ENCODE measurements at regions not wholly inside any gene's neighbourhood (a gene's known extent, or its start where the extent isn't known, plus 50 kb on each side); places are given as distances from the start of the nearest gene placed in this dataset.
"Not testable (repeated sequence)": the region's sequence is repeated elsewhere in the genome, so short reads cannot be mapped to it uniquely, and the experiment has no call there.

- Histone ChIP-seq H2AFZ (no peak overlapping the region), H3K27ac (no peak overlapping the region), H3K9me2 (ENCODE audit: insufficient read depth) (no peaks in the 10 kb centered on the region), H3K36me3 (ENCODE audit: low read depth) (no peaks in the 10 kb centered on the region), H3K9me3 (ENCODE audit: low read depth) (no peaks in the 10 kb centered on the region), H3K79me2 (ENCODE audit: insufficient read depth) (no peaks in the 10 kb centered on the region), H3K27me3 (replicated peaks; ENCODE audit: insufficient read depth) (no peaks in the 10 kb centered on the region), H3F3A (ENCODE audit: insufficient read depth) (no peaks in the 10 kb centered on the region), H4K20me1 (ENCODE audit: insufficient read depth) (no peaks in the 10 kb centered on the region), H3K4me2 (ENCODE audit: unreplicated experiment) (no peak overlapping the region), H3K4me1 (ENCODE audit: insufficient read depth) (no peaks in the 10 kb centered on the region), H3K9ac (no peak overlapping the region), H3K4me3 (no peak overlapping the region)
- in situ Hi-C loops (cut with MboI): no loop called here
- no peak for TF ChIP-seq EZH2 (IDR thresholded peaks at IDR 0.05; ENCODE audit: insufficient read depth, poor library complexity, severe bottlenecking)
- TF ChIP-seq EZH2phosphoT487 (IDR thresholded peaks at IDR 0.05; ENCODE audit: insufficient read depth, low read depth): no peak
- no peak for DNase-seq
These were observed 58.0 kb upstream of the FBXO11 start for GRCh38 chr2:47964277-47964676.

GRCh38 chr2:47964722-47965434, 58.6 kb upstream of the FBXO11 start:
- Histone ChIP-seq H3K4me1 (ENCODE audit: insufficient read depth) (no peaks in the 10 kb centered on the region), H3K27ac (no peak overlapping the region), H3K27me3 (replicated peaks; ENCODE audit: insufficient read depth) (no peaks in the 10 kb centered on the region), H3K9me3 (ENCODE audit: low read depth) (no peaks in the 10 kb centered on the region), H3K9me2 (ENCODE audit: insufficient read depth) (no peaks in the 10 kb centered on the region), H3K4me2 (ENCODE audit: unreplicated experiment) (no peak overlapping the region), H3F3A (ENCODE audit: insufficient read depth) (no peaks in the 10 kb centered on the region), H3K9ac (no peak overlapping the region), H3K4me3 (no peak overlapping the region), H4K20me1 (ENCODE audit: insufficient read depth) (no peaks in the 10 kb centered on the region), H2AFZ (no peak overlapping the region), H3K79me2 (ENCODE audit: insufficient read depth) (no peaks in the 10 kb centered on the region), H3K36me3 (ENCODE audit: low read depth) (no peaks in the 10 kb centered on the region)
- TF ChIP-seq EZH2phosphoT487 (IDR thresholded peaks at IDR 0.05; ENCODE audit: insufficient read depth, low read depth): no peak
- TF ChIP-seq EZH2 (IDR thresholded peaks at IDR 0.05; ENCODE audit: insufficient read depth, poor library complexity, severe bottlenecking): no peak
- in situ Hi-C loops (cut with MboI): no loop called here
- no peak for DNase-seq
- WGBS, 2 experiments (ENCODE audit: low coverage in 1 of 2, low lambda C conversion rate in 2 of 2, missing lambda C conversion rate in 2 of 2): 56 to 62% methylated on average over 8 of the region's 8 CpGs

- H4K20me1 ChIP-seq (ENCODE audit: insufficient read depth); in situ Hi-C loops (cut with MboI): not testable (repeated sequence)
These were observed 70.4 kb upstream of the FBXO11 start for GRCh38 chr2:47976728-47977127.

GRCh38 chr2:47984041-47984440, 77.7 kb upstream of the FBXO11 start:
- Histone ChIP-seq H3K4me1 (ENCODE audit: insufficient read depth) (no peaks in the 10 kb centered on the region), H3K4me2 (ENCODE audit: unreplicated experiment) (no peak overlapping the region), H3F3A (ENCODE audit: insufficient read depth) (no peaks in the 10 kb centered on the region), H3K79me2 (ENCODE audit: insufficient read depth) (no peaks in the 10 kb centered on the region), H3K27ac (no peak overlapping the region), H4K20me1 (ENCODE audit: insufficient read depth) (no peaks in the 10 kb centered on the region), H3K9me3 (ENCODE audit: low read depth) (no peaks in the 10 kb centered on the region), H2AFZ (no peak overlapping the region), H3K9ac (no peak overlapping the region), H3K9me2 (ENCODE audit: insufficient read depth) (no peaks in the 10 kb centered on the region), H3K27me3 (replicated peaks; ENCODE audit: insufficient read depth) (peaks cover 6% of the 10 kb centered on the region; the same call in 1 of the 2 replicates), H3K4me3 (no peak overlapping the region), H3K36me3 (ENCODE audit: low read depth) (no peaks in the 10 kb centered on the region)
- peak; percentile 6 for DNase-seq
- in situ Hi-C loops (cut with MboI): no loop called here
- no peak for TF ChIP-seq EZH2 (IDR thresholded peaks at IDR 0.05; ENCODE audit: insufficient read depth, poor library complexity, severe bottlenecking)
- no peak for TF ChIP-seq EZH2phosphoT487 (IDR thresholded peaks at IDR 0.05; ENCODE audit: insufficient read depth, low read depth)

More at GRCh38 chr2:47976728-47977127, 70.4 kb upstream of the FBXO11 start:
- not testable (repeated sequence) for H3K4me3 ChIP-seq; H3K9ac ChIP-seq; H3K36me3 ChIP-seq (ENCODE audit: low read depth); H3F3A ChIP-seq (ENCODE audit: insufficient read depth); H3K4me1 ChIP-seq (ENCODE audit: insufficient read depth); H3K27ac ChIP-seq; H3K27me3 ChIP-seq (replicated peaks; ENCODE audit: insufficient read depth); H3K4me2 ChIP-seq (ENCODE audit: unreplicated experiment); H3K79me2 ChIP-seq (ENCODE audit: insufficient read depth); H3K9me2 ChIP-seq (ENCODE audit: insufficient read depth); DNase-seq; H3K9me3 ChIP-seq (ENCODE audit: low read depth); H2AFZ ChIP-seq

- Histone ChIP-seq H3K79me2 (ENCODE audit: insufficient read depth) (no peaks in the 10 kb centered on the region), H3K4me3 (no peak overlapping the region), H2AFZ (no peak overlapping the region), H3K9me2 (ENCODE audit: insufficient read depth) (no peaks in the 10 kb centered on the region), H3K27me3 (replicated peaks; ENCODE audit: insufficient read depth) (no peaks in the 10 kb centered on the region), H3K4me1 (ENCODE audit: insufficient read depth) (no peaks in the 10 kb centered on the region), H3K27ac (no peak overlapping the region), H4K20me1 (ENCODE audit: insufficient read depth) (no peaks in the 10 kb centered on the region), H3K36me3 (ENCODE audit: low read depth) (no peaks in the 10 kb centered on the region), H3F3A (ENCODE audit: insufficient read depth) (no peaks in the 10 kb centered on the region), H3K4me2 (ENCODE audit: unreplicated experiment) (no peak overlapping the region), H3K9ac (no peak overlapping the region), H3K9me3 (ENCODE audit: low read depth) (no peaks in the 10 kb centered on the region)
- in situ Hi-C loops (cut with MboI): no loop called here
- TF ChIP-seq EZH2phosphoT487 (IDR thresholded peaks at IDR 0.05; ENCODE audit: insufficient read depth, low read depth) (no peak), EZH2 (IDR thresholded peaks at IDR 0.05; ENCODE audit: insufficient read depth, poor library complexity, severe bottlenecking) (no peak)
- 68 to 89% methylated on average over 2 of the region's 2 CpGs for WGBS, 2 experiments (ENCODE audit: low coverage in 1 of 2, low lambda C conversion rate in 2 of 2, missing lambda C conversion rate in 2 of 2)
- DNase-seq: no peak
These were observed 84.2 kb upstream of the FBXO11 start for GRCh38 chr2:47990503-47990902.

All from GM23248 (cell line).